HepG2 (cell line): ENCODE measurements at regions not wholly inside any gene's neighbourhood (a gene's known extent, or its start where the extent isn't known, plus 50 kb on each side); places are given as distances from the start of the nearest gene placed in this dataset.
"Not testable (repeated sequence)": the region's sequence is repeated elsewhere in the genome, so short reads cannot be mapped to it uniquely, and the experiment has no call there.

Experiments
- ATAC-seq: fragments of 200-7000 bp; cut with Tn5 transposase; 3 replicates; pipeline ENCODE4 v1.9.1; 2020; ENCODE audit warnings: mild to moderate bottlenecking, moderate library complexity
- BruUV-seq: library from RNA; stranded (reverse); fragments of 400-500 nt; replicated peaks from 2 replicates; lab custom pipeline; 2021; lab: Mats Ljungman, UMichigan
- CTCF ChIA-PET: fragments of 300-600 bp; formaldehyde crosslinking; extraction: SDS; loops from one replicate; lab custom pipeline; 2021; ENCODE audit warnings: low total read pairs, inconsistent platforms, low intra/inter-chr PET ratio; lab: Yijun Ruan, JAX
- POLR2A ChIA-PET: fragments of 350-600 bp; sonication (Branson Sonifier 250); formaldehyde crosslinking; loops from one replicate; lab custom pipeline; 2020; ENCODE audit warnings: antibody characterized with exemption, inconsistent platforms; lab: Yijun Ruan, JAX
- DNase-seq: peaks from one replicate; pipeline ENCODE4 v3.0.0-alpha.2; 2015; ENCODE audit warnings: low spot score
- FAIRE-seq: peaks from 3 replicates; lab custom pipeline; 2011; peaks lifted over from hg19 to GRCh38; lab: Jason Lieb, UNC
- H2AFZ ChIP-seq: one replicate; pipeline ENCODE4 v1.6.1; 2011; ENCODE audit warnings: low read length, inconsistent platforms
- H3K27ac ChIP-seq: fragments of 300-600 bp; 3 replicates; pipeline ENCODE4 v1.8.0; 2011; ENCODE audit warnings: mixed run types, mild to moderate bottlenecking, mixed read lengths, low read length, inconsistent platforms; ENCODE audit not compliant: insufficient read depth; ENCODE audit errors: extremely low read length
- H3K27me3 ChIP-seq, 2 experiments: fragments of 200-600 bp in 1 of 2; 2 replicates in 1 of 2; 3 replicates in 1 of 2; pipeline versions ENCODE4 v1.6.0 to v1.8.0; 2011; ENCODE audit warnings: low read length in 2 of 2, mild to moderate bottlenecking in 2 of 2, moderate library complexity in 2 of 2, inconsistent platforms in 1 of 2; ENCODE audit not compliant: insufficient read depth in 2 of 2, control insufficient read depth in 1 of 2
- H3K36me3 ChIP-seq, 2 experiments: fragments of 200-600 bp in 1 of 2; replicated peaks in 1 of 2; 2 replicates in 1 of 2; 3 replicates in 1 of 2; pipeline versions ENCODE4 v1.5.1 to v1.8.0; 2011; ENCODE audit warnings: low read length in 2 of 2, inconsistent platforms in 1 of 2; ENCODE audit not compliant: insufficient read depth in 2 of 2, control insufficient read depth in 1 of 2
- H3K4me1 ChIP-seq: 2 replicates; pipeline ENCODE4 v1.5.1; 2012; ENCODE audit warnings: low read length, inconsistent platforms; ENCODE audit not compliant: insufficient read depth
- H3K4me2 ChIP-seq: 2 replicates; pipeline ENCODE4 v1.6.0; 2011; ENCODE audit warnings: low read depth, low read length, inconsistent platforms
- H3K4me3 ChIP-seq, 3 experiments: fragments of 200-600 bp in 1 of 3; sonication (generic), shearing (Covaris generic) in 1 of 3; replicated peaks in 1 of 3; 2 replicates each; pipeline ENCODE4 v1.5.1; 2011 to 2016; ENCODE audit warnings: low read length in 3 of 3, inconsistent platforms in 2 of 3, low read depth in 2 of 3, mild to moderate bottlenecking in 2 of 3, control low read depth in 1 of 3, mixed read lengths in 1 of 3; ENCODE audit not compliant: insufficient read depth in 1 of 3
- H3K79me2 ChIP-seq: one replicate; pipeline ENCODE4 v1.6.1; 2011; ENCODE audit warnings: low read length, inconsistent platforms; ENCODE audit not compliant: insufficient read depth
- H3K9ac ChIP-seq: 2 replicates; pipeline ENCODE4 v1.6.0; 2011; ENCODE audit warnings: mild to moderate bottlenecking, low read depth, low read length, inconsistent platforms; ENCODE audit not compliant: insufficient read depth
- H3K9me3 ChIP-seq: 2 replicates; pipeline ENCODE4 v1.5.1; 2012; ENCODE audit warnings: mild to moderate bottlenecking, low read length
- H4K20me1 ChIP-seq: 2 replicates; pipeline ENCODE4 v1.6.0; 2011; ENCODE audit warnings: inconsistent platforms, mild to moderate bottlenecking, low read length, moderate library complexity; ENCODE audit not compliant: insufficient read depth
- CEBPZ ChIP-seq: IDR thresholded peaks from 2 replicates; pipeline ENCODE4 v1.6.1; 2012; ENCODE audit warnings: low read length, improper control_type of control experiment
- HNRNPH1 ChIP-seq: fragments of 200-400 bp; formaldehyde crosslinking; optimal IDR thresholded peaks from 2 replicates; pipeline ENCODE3; 2017; ENCODE audit warnings: mild to moderate bottlenecking, low read depth, low read length
- ZNF629 ChIP-seq: sonication (generic); formaldehyde crosslinking; conservative IDR thresholded peaks from 2 replicates; pipeline ENCODE4 v1.5.0; 2020; ENCODE audit warnings: missing genetic modification reagents
- WGBS: methylation state at CpG from one replicate; pipeline ENCODE4 v1.1.6; 2017; ENCODE audit warnings: low lambda C conversion rate; 5-methylcytosine and 5-hydroxymethylcytosine counted together
- in situ Hi-C: cut with HindIII; loops from 2 replicates; pipeline ENCODE4 v1.10.0; 2017; ENCODE audit warnings: low pct_unique_long_range_greater_than_20kb; ENCODE audit not compliant: extremely low pct_ligation_motif_present
- intact Hi-C: fragments of 100-400 bp; cut with micrococcal nuclease; formaldehyde crosslinking; loops from one replicate; pipeline ENCODE4 v1.10.0; 2022; ENCODE audit not compliant: unreplicated experiment

- no peak for TF ChIP-seq CEBPZ
- TF ChIP-seq HNRNPH1, result no peak
These were observed 98.0 kb downstream of the SLC25A46 start (continued) for GRCh38 chr5:110836851-110837250.

GRCh38 chr5:110838357-110838756, 99.5 kb downstream of the SLC25A46 start:
- intact Hi-C loops, DNase-seq, H3K9me3 ChIP-seq, H3K4me3 ChIP-seq, ATAC-seq, H3K4me1 ChIP-seq, H3K9ac ChIP-seq, FAIRE-seq, CTCF ChIA-PET, POLR2A ChIA-PET, in situ Hi-C loops, H3K27ac ChIP-seq, H2AFZ ChIP-seq, H3K79me2 ChIP-seq, H4K20me1 ChIP-seq, H3K36me3 ChIP-seq, H3K4me2 ChIP-seq, BruUV-seq, H3K27me3 ChIP-seq: not testable (repeated sequence)
- WGBS, result 0% methylated on average over 2 of the region's 3 CpGs

- Histone ChIP-seq H3K4me3 (no peak overlapping the region), H3K9ac (no peak overlapping the region), H3K27ac (no peak overlapping the region), H3K4me1 (no peaks in the 10 kb centered on the region), H3K36me3 (no peaks in the 10 kb centered on the region), H3K4me2 (no peak overlapping the region), H4K20me1 (no peaks in the 10 kb centered on the region), H3K27me3 (no peaks in the 10 kb centered on the region), H2AFZ (no peak overlapping the region), H3K9me3 (no peaks in the 10 kb centered on the region)
- POLR2A ChIA-PET, result no interaction called here
- in situ Hi-C loops, result no loop called here
- CTCF ChIA-PET, result no interaction called here
- FAIRE-seq (no peak), DNase-seq (no peak), ATAC-seq (no peak)
- 43% methylated on average over 3 of the region's 3 CpGs for WGBS
- no peak for TF ChIP-seq ZNF629
- TF ChIP-seq, all 625 proteins: peak for 0
- BruUV-seq, result no TSS peak
- intact Hi-C loops, result no loop called here
- no peaks in the 10 kb centered on the region for H3K79me2 ChIP-seq
These were observed 100.2 kb downstream of the SLC25A46 start for GRCh38 chr5:110838961-110839360.
